Testis (tissue), 2 donors: ENCODE measurements at regions not wholly inside any gene's neighbourhood (a gene's known extent, or its start where the extent isn't known, plus 50 kb on each side); places are given as distances from the start of the nearest gene placed in this dataset.

Experiments
- DNase-seq: peaks from one replicate; pipeline ENCODE4 v3.0.0-alpha.2; 2019
- H3K27ac ChIP-seq, 2 donors: fragments of 200-600 bp; sonication (generic); one replicate each; pipeline ENCODE4 v1.5.1; 2019
- H3K27me3 ChIP-seq: fragments of 200-600 bp; sonication (generic); one replicate; pipeline ENCODE4 v1.5.1; 2019
- H3K36me3 ChIP-seq: fragments of 200-600 bp; sonication (generic); one replicate; pipeline ENCODE4 v1.5.1; 2017; ENCODE audit warnings: low read depth; ENCODE audit errors: missing control alignments
- H3K4me1 ChIP-seq: fragments of 200-600 bp; sonication (generic); one replicate; pipeline ENCODE4 v1.5.1; 2019
- H3K4me3 ChIP-seq, 2 donors: fragments of 200-600 bp; sonication (generic); one replicate each; pipeline ENCODE4 v1.5.1; 2017 to 2019
- H3K9me3 ChIP-seq: fragments of 200-600 bp; sonication (generic); one replicate; pipeline ENCODE4 v1.5.1; 2017
- POLR2A ChIP-seq: fragments of 450-650 bp; IDR thresholded peaks from one replicate; pipeline ENCODE4 v1.6.1; 2017; ENCODE audit warnings: antibody characterized with exemption, mild to moderate bottlenecking, moderate library complexity
- WGBS, 2 donors: methylation state at CpG; one replicate each; pipeline ENCODE4 v1.1.5; 2018; 5-methylcytosine and 5-hydroxymethylcytosine counted together
- intact Hi-C: fragments of 100-400 bp; cut with DNase I; formaldehyde crosslinking; loops from one replicate; pipeline ENCODE4 v1.15.1; 2023; ENCODE audit warnings: low total_unique reads
- TF ChIP-seq, protein P1 (sequence below), 3 experiments: fragments of 450-650 bp in 2 of 3; fragments of 200-600 bp in 1 of 3; sonication (generic) in 1 of 3; IDR thresholded peaks; one replicate each; pipeline ENCODE4 v1.5.1; 2016 to 2019; ENCODE audit warnings: antibody characterized with exemption in 3 of 3, mild to moderate bottlenecking in 2 of 3, moderate library complexity in 1 of 3

DNA sequence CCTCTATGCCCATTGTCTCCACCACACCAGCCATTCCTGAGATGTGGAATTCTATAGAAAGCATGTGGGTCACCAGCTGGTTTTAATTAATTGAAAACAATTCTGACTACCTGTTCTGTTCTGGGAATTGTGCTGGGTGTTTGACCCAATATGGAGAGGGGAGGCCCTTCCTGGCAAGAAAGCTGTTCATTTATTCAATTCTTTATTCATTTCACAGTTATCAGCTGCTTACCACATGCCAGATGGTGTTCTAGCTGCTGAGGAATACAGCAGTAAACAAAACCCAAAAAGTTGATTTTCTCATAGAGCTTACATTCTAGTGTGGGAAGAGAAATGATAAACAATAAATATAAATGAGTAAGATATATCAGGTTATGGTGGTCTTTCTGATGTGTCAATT lies 296.1 kb upstream of the RASGRP1 start:
- intact Hi-C loops, result no loop called here
- Histone ChIP-seq H3K36me3 (no peaks in the 10 kb centered on the region), H3K4me1 (peaks cover 4% of the 10 kb centered on the region), H3K4me3 (no peak overlapping the region), H3K9me3 (no peaks in the 10 kb centered on the region), H3K27ac (no peak overlapping the region), H3K27me3 (no peaks in the 10 kb centered on the region)
- TF ChIP-seq, protein P1, sequence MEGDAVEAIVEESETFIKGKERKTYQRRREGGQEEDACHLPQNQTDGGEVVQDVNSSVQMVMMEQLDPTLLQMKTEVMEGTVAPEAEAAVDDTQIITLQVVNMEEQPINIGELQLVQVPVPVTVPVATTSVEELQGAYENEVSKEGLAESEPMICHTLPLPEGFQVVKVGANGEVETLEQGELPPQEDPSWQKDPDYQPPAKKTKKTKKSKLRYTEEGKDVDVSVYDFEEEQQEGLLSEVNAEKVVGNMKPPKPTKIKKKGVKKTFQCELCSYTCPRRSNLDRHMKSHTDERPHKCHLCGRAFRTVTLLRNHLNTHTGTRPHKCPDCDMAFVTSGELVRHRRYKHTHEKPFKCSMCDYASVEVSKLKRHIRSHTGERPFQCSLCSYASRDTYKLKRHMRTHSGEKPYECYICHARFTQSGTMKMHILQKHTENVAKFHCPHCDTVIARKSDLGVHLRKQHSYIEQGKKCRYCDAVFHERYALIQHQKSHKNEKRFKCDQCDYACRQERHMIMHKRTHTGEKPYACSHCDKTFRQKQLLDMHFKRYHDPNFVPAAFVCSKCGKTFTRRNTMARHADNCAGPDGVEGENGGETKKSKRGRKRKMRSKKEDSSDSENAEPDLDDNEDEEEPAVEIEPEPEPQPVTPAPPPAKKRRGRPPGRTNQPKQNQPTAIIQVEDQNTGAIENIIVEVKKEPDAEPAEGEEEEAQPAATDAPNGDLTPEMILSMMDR (IDR thresholded peaks at IDR 0.05), result no peak
- TF ChIP-seq POLR2A, result no peak
- DNase-seq, result no peak

DNA sequence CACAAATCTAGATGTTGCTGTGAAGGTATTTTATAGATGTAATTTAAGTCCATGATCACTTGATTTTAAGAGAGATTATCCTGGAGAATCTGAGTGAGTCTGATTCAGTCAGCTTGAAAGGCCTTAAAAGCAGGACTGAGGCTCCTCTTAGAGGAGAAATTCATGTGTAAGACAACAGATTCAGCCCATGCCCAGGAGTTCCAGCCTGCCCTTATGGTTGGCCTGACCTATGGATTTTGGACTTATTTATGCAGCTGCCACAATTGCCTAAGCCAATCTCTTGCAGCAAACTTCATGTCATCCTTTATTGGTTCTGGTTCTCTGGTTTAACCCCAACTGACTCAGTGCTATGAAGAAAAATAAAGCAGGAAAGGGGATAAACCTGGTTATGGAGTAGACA lies 296.5 kb upstream of the RASGRP1 start:
- H3K27me3 ChIP-seq, result no peaks in the 10 kb centered on the region
- intact Hi-C loops, result no loop called here
- H3K36me3 ChIP-seq, result no peaks in the 10 kb centered on the region
- no peaks in the 10 kb centered on the region for H3K9me3 ChIP-seq
- no peak for TF ChIP-seq POLR2A
- TF ChIP-seq, protein P1 (IDR thresholded peaks at IDR 0.05), result no peak
- no peak overlapping the region for H3K4me3 ChIP-seq
- H3K27ac ChIP-seq, result no peak overlapping the region
- no peak for DNase-seq
- peaks cover 4% of the 10 kb centered on the region for H3K4me1 ChIP-seq

DNA sequence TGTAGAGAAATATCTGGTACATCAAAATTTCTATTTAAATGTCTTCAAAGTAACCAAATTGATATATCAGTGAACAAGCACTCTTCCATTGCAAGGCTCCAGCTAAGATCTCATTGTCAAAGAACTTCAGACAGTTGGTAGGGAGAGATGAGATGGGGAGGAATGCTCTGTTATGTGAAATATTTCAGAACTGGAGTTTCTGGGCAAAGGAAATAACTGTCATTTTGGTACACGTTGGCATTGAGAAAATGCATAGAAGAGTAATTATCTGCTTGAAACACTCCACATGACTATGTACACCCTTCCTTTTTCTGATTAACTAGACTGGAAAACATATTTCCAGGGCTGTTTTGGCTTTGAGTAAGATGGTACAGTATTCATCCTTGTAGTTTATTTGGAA lies 297.5 kb upstream of the RASGRP1 start:
- WGBS, 2 donors, result 73 to 80% methylated on average over 1 of the region's 1 CpG

DNA sequence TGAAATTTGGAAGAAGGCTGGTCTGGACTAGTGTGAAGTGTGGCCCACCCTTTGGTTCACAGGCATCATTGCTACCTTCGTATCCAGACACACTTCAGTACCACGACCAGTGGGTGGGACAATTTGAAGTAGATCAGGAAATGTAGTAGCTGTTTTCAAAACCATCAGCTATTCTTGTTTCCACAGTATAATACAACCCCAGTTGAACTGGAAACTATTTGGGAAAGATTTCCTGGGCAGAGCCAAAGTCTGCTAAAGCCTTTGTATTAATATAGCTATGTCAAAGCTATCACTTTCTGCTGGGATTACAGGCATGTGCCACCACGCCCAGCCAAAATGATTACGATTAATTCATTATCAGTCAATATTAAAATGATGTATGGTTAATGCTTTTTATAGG lies 298.8 kb upstream of the RASGRP1 start:
- Histone ChIP-seq H3K4me3 (no peak overlapping the region), H3K9me3 (no peaks in the 10 kb centered on the region), H3K36me3 (no peaks in the 10 kb centered on the region), H3K4me1 (peaks cover 4% of the 10 kb centered on the region), H3K27me3 (no peaks in the 10 kb centered on the region), H3K27ac (no peak overlapping the region)
- no peak for TF ChIP-seq POLR2A
- TF ChIP-seq, protein P1 (IDR thresholded peaks at IDR 0.05), result no peak
- no peak for DNase-seq
- 88 to 96% methylated on average over 4 of the region's 4 CpGs for WGBS, 2 donors
- intact Hi-C loops, result no loop called here

More for the DNA sequence above, 297.5 kb upstream of the RASGRP1 start:
- H3K4me1 ChIP-seq, result peaks cover 4% of the 10 kb centered on the region
- H3K9me3 ChIP-seq, result no peaks in the 10 kb centered on the region
- H3K4me3 ChIP-seq, result no peak overlapping the region
- intact Hi-C loops, result no loop called here
- TF ChIP-seq, protein P1 (IDR thresholded peaks at IDR 0.05), result no peak
- no peak for TF ChIP-seq POLR2A
- no peaks in the 10 kb centered on the region for H3K27me3 ChIP-seq
- DNase-seq, result no peak
- H3K27ac ChIP-seq, result no peak overlapping the region
- H3K36me3 ChIP-seq, result no peaks in the 10 kb centered on the region

DNA sequence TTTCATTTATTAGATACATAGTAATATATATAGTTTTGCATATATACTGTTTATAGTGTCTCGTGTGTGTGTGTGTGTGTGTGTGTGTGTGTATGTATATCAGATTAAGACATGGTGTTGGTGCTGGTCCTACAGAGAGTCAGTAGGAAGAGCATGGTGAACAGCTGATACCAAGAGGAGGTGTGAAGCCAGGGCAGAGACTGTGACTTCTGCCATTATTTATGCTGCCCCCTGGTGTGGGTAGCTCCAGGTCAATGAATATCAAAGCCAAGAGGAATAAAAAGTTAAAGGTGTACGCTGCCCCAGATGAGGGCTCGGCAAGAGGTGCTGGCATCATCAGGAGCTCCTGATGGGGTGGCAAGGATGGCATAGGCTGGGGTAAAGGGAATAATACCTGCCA lies 299.5 kb upstream of the RASGRP1 start:
- Histone ChIP-seq H3K9me3 (no peaks in the 10 kb centered on the region), H3K4me3 (no peak overlapping the region), H3K4me1 (peaks cover 4% of the 10 kb centered on the region), H3K27ac (no peak overlapping the region), H3K27me3 (no peaks in the 10 kb centered on the region), H3K36me3 (no peaks in the 10 kb centered on the region)
- intact Hi-C loops, result no loop called here
- TF ChIP-seq POLR2A, result no peak
- TF ChIP-seq, protein P1 (IDR thresholded peaks at IDR 0.05), result no peak
- no peak for DNase-seq
- 88 to 94% methylated on average over 3 of the region's 3 CpGs for WGBS, 2 donors
